Activated CD4-positive, alpha-beta T cell treated with anti-CD3 and anti-CD28 coated beads for 48 hours (primary cell): ENCODE measurements at regions not wholly inside any gene's neighbourhood (a gene's known extent, or its start where the extent isn't known, plus 50 kb on each side); places are given as distances from the start of the nearest gene placed in this dataset.
A peak's percentile ranks its signal among the peaks of the same experiment; 100 is the strongest.
"Not testable (repeated sequence)": the region's sequence is repeated elsewhere in the genome, so short reads cannot be mapped to it uniquely, and the experiment has no call there.

Experiments
- DNase-seq: peaks from one replicate; pipeline ENCODE4 v3.0.0-alpha.2; 2020

DNA sequence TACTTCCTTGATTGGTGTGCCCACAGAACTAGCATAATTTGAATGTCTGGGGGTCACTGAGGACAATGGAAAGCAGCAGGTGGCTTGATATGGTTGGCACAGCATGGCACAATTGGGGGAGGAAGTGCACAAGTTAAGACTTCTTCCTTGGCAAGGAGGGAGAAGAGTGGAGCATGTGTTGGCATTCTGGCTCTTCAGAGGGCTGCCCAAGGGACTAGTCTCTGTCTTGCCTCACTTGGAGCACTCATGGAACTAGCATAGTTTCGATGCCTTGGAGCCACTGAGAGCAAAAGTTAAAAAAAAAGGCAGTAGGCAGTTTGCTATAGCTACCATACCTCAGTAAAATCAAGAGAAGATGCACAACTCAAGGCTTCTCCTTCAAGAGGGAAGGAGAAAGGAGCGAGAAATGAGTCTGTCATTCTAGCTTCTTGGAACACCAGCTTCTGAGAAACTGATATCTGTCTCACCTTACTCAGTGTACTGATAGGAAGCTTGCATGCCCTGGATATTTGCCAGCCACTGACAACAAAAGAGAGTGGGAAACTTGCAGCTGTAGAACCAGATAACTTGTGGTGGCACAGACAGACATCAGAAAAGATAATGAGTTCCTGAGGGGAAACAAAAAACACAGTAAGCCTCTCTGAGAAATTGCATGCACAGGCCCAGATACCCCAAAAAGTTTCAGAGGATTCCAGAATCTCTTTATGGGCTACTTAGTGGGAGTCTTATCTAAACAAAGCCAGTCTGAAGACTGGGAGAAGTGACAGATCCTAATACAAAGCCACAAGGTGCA, 207.5 kb upstream of the SAMSN1 start:
- no peak for DNase-seq

DNA sequence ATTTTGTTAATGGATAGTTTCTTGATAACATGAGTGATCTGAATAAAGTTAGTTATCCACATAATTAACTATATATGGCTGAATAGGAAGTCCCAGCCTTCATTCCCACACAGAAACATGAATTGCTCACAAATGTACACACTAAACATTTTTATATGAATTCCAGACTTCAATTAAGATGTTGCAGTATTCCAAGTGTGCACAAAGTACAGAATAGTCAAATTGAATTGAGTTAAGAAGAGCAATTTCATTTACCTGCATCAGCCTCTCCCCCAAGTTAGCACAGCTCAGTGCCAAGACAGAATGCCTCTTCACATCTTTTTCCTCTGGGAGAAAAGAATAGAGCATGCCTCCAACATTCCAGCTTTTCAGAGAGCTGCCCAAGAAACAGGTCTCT, 207.0 kb upstream of the SAMSN1 start:
- no peak for DNase-seq

DNA sequence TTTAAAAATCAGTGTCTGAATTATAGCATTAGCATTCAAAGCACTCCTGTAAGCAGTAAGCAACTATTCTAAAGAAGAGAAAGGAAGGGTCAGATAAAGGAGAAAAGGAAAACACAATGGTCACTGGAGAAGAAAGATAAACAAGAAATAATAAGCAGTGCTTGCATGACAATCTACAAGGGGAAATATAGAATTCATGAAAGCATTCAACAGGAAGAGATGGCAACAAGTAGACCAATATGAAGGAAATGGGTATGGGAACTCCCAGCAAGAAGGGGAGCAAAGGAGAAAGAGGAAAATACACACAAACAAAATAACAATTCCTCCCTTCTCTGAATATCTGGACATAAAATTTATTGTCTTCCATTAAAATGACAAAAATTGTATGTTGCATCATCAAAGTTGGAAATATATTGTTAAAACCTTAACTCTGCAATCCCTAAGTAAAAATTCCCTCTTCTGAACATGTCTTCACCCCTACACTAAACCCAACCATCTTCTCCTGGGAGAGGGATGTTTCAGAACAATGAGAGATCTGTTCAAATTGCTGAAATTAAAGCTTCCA, 206.3 kb upstream of the SAMSN1 start:
- DNase-seq = no peak

DNA sequence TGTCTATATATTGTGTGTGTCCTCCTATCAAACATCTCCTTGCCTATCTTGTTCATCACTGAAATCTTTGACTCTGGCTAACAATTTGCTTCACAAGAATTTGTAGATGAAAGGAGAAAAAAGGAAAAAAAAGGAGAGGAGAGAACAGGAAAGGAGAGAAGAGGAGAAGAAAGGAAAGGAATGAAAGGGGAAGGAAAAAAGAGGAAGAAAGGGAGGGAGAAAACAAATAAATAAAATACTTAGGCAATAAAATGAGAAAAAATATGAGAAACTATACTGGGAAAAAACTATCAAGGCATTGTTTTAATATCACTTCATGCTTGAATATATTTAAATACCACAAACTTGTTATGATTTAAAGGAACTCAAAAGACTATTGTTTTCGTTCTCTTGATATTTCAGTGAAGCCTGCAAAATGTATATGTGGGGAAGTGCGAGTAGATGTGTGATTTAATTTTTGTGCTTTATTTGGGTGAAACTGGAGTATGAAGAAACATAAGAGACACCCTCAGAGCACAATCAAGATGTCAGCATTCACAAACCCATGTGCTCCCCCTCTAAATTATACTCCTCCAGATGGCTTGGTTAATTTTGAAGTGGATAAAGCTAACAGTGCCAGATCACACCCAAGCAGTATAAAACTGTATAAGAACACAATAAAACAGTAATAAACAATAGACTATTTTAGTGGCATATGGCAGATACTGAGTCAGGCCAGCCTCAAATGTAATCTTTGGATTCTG, 205.7 kb upstream of the SAMSN1 start:
- DNase-seq = no peak

DNA sequence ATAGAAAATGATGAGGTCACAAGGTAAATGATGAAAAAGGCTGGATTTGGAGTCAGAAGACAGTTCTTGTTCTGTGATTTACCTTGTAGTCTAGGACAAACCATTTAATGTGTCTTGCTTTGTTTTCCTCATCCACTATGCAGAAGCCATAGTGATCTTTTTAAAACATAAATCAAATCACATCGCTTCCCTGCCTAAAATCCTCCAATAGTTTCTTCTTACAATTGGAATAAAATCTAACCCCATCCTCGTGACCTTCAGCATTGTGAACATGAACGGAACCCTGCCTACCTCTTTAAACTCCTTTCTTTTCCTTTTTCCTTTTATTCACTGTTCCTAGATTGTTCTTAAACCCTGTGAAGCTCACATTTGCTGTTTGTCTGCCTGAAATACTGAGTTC, 204.9 kb upstream of the SAMSN1 start:
- DNase-seq = no peak

DNA sequence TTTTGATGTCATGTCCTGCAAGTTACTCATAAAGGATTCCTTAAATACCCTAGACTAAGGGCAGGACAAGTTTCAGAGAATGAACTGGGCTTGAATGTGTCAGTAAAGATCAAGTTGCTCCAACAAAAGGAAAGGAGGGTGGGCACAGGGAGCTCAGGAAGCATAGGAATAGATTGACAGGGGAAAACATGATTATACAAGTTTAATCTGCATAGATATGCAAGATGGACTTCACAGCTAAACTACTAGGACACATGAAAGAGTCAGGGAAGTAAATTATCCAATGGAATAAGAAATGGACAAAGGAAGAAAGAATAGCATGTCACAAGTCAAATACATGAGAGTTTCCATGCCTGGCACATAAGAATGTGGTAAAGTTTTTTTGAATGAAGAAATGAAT, 203.9 kb upstream of the SAMSN1 start:
- no peak for DNase-seq

DNA sequence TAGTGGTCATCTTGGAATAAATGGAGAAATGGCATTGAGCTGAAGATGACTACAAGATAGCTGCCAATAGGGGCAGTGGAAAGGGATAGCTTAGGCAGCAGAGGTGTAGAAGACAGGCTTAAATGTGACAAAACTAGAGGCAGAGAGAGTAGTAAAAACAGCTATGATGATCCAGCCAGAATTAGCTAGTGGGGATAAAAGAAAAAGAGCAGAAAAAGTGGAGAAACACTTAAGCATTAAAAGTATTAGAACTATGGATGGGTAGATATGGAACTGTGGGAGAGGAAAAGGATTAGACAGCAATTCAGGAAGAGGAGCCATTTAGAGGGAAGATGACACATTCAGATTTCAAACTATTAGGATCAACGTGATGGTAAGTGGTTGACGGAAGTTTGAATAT, 202.5 kb upstream of the SAMSN1 start:
- DNase-seq = no peak

DNA sequence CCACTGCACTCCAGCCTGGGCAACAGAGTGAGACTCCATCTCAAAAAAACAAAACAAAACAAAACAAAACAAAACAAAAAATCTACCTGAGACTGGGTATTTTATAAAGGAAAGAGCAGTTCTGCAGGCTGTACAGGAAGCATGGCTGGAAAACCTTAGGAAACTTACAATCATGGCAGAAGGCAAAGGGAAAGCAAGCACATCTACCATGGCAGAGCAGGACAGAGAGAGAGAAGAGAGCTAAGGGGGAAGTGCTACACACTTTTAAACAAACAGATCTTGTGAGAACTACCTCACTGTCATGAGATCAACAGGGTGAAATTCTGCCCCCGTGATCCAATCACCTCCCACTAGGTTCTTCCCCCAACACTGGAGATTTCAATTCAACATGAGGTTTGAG, 198.3 kb upstream of the SAMSN1 start:
- no peak for DNase-seq

DNA sequence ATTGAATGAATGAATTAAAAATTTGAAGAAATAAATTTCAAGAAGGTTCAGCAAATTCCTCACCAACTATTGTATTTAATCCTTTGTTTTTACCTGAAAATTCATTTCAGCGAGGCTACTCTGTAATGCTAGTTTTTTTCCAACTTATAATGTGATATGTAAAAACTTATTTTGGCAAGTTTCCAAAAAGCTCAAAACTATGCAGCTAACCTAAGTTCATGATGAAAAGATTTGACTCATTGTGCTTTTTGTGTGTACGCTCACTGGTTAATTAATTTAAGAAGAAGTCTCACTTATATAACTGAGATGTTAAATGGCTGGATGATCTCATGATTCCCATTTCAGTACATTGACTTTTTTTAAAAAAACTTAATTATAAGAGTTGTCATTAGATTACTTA, 196.0 kb upstream of the SAMSN1 start:
- no peak for DNase-seq

DNA sequence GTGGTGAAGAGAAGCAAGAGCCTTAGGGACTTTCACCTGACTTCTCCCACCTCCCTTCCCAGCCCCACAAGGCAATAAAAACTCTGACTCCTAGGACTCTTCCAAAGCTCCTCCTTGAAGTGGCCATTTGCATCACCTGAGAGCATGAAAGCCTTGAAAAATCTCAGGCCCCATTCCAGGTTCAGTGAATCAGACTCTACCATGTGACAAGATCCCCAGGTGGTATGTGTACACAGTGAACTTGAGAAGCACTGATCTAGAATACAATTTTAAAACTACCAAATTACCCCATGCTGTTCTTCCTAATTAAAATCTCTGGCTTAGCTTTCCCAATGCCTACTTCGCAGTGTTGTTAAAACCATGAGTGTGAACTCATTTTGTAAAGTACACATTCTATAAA, 195.1 kb upstream of the SAMSN1 start:
- DNase-seq = no peak

DNA sequence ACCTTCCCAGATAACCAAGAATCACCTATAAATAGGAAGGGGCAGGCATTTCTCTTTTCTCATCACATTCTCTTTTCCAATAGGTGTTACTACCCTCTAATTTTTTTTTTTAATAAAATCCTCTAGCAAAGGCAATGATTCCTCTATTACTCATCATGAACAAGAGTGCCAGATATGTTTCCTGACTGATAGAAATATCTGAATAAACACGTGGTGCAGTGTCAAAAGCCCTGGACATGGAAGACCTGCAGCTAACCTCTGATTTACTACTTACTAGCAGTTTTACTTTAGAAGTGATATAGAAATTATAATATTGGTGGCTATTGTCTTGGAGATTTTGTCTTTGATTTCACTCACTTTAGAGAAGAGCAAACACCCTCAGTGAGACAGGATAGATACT, 194.6 kb upstream of the SAMSN1 start:
- DNase-seq = no peak

DNA sequence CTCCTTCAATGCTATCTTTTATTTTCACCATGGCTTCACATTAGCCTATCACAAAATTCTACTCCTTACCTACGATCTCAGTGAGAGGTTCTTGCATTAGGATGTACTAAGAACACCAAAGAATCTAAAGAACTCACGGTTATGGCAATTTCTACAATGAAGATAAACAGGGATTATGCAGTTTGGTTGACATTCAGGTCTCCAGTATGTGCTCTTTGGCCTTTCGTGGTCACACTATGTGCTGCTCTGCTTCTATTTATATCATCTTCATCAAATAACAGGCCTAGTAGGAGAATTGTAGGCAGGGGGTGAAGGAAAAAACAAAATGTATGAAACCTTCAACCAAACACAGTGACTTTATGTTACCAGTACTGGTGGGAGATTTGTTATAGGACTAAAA, 194.0 kb upstream of the SAMSN1 start:
- no peak for DNase-seq

DNA sequence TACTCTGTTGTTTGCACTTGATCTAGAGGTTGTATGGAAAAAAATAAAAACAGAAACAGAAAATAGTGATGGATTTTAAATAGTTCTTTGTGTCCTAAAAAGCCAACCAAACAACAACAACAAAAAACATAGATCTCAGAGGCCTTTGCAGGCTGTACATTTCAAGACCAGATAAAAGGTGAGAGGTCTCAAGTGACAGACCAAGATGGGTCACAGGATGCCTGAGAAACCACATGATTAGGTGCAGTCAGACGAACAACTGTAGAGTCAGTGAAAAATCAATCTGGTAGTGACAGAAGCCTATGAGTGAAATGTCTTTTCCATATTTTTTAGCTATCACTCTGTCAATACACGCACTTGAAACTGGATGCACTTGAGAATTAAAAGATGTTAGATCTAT, 193.5 kb upstream of the SAMSN1 start:
- DNase-seq = no peak

DNA sequence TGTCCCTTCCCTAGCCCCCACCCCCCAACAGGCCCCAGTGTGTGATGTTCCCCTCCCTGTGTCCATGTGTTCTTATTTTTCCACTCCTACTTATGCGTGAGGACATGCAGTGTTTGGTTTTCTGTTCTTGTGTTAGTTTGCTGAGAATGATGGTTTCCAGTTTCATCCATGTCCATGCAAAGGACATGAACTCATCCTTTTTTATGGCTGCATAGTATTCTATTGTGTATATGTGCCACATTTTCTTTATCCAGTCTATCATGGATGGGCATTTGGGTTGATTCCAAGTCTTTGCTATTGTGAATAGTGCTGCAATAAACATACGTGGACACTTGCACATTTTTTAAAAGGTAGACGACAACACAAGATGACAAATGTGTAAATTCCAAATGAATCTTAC, 192.5 kb upstream of the SAMSN1 start:
- DNase-seq = not testable (repeated sequence)

DNA sequence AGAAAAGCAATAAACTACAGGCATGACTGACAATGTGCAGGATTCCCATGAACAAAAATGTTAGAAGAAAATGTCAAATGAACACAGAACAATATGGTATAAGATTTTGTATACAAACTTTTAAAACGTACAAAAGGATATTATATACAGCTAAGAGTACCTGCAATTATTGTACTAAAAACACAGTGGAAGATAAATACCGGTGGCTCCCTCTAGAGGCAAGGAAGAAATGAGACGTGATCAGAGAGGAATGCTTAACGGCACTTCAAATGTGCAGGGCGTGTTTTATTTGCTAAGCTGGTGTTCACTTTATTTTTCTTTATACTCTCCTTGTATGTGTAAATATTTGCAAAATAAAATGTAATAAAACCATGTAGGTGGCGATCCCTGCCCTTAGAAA, 191.8 kb upstream of the SAMSN1 start:
- DNase-seq = peak; percentile 42

DNA sequence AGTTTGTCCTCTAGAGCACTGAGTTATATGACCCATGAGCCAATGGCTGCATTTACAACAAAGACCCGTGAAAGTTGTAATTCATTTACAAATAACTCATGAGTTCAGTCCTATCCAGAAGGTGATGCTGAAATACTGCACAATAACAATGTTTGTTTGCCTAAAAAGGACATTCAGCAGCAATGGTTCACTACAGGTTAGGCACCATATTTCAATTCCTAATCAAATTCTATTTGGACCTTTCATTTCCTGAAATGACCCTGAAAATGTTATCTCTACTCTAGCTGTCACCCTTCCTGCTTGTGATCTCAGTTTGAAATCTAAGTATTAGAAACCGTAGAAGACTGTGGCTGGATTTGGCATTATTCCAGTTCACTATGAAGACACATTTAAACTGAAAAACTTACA, 191.2 kb upstream of the SAMSN1 start:
- DNase-seq = no peak

DNA sequence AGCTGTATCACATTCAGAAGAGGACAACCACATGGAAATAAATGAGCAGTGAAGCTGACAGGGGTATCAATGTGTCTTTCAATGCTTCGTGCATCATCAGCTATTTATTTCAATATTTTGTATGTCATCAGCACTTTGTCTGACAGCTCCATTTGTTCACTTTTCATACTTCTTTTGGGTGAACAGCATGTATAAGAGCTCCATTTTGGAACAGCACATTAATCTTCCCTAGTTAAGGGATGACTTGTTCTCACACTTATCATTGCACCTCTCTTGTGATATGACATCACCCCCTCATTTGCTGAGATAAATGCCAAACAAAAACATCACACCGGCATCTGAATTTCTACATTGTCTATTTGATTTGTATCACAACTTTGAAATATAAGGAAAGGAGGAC, 190.6 kb upstream of the SAMSN1 start:
- no peak for DNase-seq

DNA sequence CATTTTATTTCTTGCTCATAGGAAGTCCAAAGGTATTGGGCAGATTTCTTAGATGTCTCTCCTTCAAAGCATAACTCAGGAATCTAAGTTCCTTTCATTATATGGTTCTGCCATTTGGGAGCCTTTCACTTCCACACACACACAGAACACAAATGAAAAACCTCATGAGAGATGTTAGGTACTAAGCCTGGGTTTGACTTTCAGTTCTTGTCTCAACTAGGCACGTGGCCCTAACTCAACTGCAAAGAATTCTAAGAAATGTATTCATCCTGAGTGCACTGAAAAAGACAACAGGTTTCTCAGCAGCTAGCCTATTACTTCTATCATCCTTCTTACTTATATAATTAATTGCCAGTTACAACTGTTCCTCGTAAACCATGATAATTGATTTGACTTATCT, 190.0 kb upstream of the SAMSN1 start:
- DNase-seq = no peak

DNA sequence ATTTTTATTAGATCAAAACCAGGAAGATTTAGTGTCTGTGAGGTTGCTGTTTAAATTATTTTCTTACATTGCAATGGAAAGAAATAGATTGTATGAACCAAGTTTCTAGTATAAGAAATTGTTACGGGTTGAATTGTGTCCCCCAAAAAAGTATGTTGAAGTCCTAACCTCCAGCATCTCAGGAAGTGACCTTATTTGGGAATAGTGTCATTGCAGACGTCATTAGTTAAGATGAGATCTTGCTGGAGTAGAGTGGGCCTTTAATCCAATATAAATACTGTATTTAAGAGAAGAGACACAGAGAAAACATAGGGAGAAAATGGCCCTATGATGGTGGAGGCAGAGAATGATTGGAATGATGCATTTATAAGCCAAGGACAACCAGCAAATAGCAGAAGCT, 188.7 kb upstream of the SAMSN1 start:
- no peak for DNase-seq

DNA sequence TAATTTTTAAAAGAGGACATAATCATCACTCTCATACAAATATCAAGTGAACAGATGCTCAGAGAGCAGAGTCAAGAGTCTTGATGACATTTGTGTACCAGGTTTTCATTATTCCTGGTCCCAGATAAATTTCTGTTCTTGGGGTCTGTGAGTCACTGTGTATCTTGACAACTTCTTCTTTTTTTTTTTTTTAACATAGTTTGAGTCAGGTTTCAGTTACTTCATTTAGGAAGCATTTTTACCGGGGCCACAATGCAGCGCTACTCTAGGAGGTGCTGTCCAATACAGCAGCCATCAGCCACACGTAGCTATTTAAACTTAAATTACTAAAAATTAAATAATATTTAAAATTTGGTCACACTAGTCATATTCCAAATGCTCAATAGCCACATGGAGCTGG, 188.1 kb upstream of the SAMSN1 start:
- DNase-seq = no peak

DNA sequence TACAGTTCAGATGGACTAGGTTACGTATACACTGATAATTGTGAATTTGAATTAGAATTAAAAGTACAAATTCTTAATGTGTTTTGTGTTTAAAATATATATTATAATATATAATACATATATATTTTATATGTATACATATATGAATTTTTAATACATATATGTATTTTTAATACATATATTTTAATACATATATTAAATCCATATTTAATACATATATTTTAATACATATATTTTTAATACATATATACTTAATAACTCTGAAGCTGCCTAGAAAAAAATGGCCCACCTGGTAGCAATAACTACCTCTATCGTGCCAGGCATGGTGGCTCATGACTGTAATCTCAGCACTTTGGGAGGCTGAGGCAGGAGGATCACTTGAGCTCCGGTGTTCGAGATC, 179.1 kb upstream of the SAMSN1 start:
- DNase-seq = no peak

DNA sequence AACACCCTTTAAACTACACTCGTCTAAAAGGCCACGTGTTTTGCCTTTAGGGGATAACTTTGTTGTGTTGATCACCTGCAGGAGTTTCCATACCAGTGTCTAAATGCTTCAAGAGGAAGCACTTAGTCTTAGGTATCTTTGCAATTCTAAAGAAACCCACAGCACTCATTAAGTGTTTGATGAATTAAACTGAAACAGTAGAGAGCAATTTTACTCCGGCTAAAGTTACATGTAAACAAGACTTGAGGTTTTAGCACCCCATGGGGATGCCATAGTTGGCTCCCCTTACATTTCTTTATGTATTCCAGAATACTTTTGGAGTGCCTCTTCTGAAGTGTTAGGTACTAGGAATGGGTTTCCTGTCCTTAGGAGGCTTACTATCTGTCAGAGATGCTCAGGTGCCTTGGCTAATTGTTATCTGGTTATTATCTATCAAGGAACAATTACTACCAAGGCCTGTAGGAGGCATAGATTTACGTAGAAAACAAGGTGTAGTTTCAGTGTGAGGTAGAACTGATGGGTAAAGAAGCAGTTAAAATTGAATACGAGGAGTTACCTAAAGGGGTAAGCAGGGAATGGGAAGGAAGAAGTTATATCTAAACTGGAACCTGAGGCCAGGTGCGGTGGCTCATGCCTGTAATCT, 176.8 kb upstream of the SAMSN1 start:
- no peak for DNase-seq

DNA sequence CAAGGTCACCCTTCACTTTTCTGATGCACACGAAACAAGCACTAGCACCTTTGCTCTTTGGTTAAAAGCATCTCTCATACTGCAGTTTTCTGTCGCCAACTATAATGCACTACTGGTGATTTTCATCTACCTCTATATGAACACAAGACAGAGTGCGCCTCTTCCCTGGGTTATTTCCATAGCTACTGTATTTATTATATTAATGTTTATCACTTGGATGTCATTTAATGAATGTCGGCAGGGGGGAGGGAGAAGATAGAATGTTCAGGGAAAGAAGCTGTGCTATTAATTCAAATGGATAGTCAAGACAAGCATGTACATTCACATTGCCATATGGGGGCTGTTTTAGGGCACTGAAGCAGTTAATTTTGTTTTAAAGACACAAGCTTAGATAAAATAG, 174.1 kb upstream of the SAMSN1 start:
- no peak for DNase-seq

DNA sequence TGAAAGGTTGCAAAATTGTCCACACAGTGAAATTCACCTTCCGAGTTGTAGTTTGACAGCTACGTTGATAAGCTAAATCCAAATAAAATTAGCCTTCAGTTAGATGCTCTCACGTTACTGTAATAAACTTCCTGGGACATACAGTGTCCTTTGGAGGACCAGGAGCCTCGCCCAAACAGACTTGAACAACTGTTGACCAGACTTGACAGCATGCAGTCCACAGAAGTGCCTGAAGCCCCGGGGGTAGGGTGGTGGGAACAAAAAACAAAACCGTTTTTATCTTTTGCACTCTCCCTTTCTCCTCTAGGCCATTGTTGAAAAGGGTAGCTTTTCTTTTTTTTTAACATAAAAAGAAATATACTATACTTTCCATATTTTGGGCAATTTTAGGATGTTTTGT, 172.8 kb upstream of the SAMSN1 start:
- no peak for DNase-seq
